Bronchial epithelial cell (primary cell): ENCODE measurements at regions not wholly inside any gene's neighbourhood (a gene's known extent, or its start where the extent isn't known, plus 50 kb on each side); places are given as distances from the start of the nearest gene placed in this dataset.

Experiments
- DNase-seq: peaks from one replicate; pipeline ENCODE4 v3.0.0-alpha.2; 2010; ENCODE audit warnings: low read depth
- FAIRE-seq: peaks from 2 replicates; lab custom pipeline; 2011; peaks lifted over from hg19 to GRCh38; lab: Jason Lieb, UNC
- H3K27me3 ChIP-seq: 2 replicates; pipeline ENCODE4 v1.5.1; 2011; ENCODE audit warnings: low read length; ENCODE audit not compliant: control insufficient read depth, insufficient read depth
- H3K36me3 ChIP-seq: 2 replicates; pipeline ENCODE4 v1.5.1; 2011; ENCODE audit warnings: low read length; ENCODE audit not compliant: control insufficient read depth, insufficient read depth
- H3K4me3 ChIP-seq: 2 replicates; pipeline ENCODE4 v1.5.1; 2011; ENCODE audit warnings: mild to moderate bottlenecking, low read depth, low read length, control low read depth
- TF ChIP-seq, protein P1 (sequence below): IDR thresholded peaks from 2 replicates; pipeline ENCODE4 v1.5.1; 2011; ENCODE audit warnings: mild to moderate bottlenecking, moderate library complexity, low read length, control low read depth, inconsistent platforms; ENCODE audit not compliant: insufficient read depth, severe bottlenecking

DNA sequence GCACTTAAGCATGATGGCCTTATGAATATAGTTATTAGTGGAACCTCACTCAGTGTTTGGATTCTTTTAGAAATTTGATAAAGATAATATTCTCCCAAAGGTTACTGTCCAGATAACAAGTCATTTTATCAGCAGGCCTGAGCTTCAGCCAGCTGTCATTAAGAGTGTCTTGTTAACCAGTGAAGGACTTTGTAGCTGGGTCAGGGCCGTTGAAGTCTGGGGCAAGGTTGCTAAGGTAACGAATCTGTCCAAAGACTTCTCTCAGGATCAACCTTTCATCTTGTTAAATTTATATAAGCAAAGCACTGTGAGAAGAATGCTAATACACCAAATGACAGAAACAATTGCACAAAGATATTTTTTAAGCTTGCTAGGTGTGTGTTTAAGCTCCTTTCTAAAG lies 271.3 kb upstream of the TMPO start:
- FAIRE-seq (no peak), DNase-seq (no peak)
- TF ChIP-seq, protein P1, sequence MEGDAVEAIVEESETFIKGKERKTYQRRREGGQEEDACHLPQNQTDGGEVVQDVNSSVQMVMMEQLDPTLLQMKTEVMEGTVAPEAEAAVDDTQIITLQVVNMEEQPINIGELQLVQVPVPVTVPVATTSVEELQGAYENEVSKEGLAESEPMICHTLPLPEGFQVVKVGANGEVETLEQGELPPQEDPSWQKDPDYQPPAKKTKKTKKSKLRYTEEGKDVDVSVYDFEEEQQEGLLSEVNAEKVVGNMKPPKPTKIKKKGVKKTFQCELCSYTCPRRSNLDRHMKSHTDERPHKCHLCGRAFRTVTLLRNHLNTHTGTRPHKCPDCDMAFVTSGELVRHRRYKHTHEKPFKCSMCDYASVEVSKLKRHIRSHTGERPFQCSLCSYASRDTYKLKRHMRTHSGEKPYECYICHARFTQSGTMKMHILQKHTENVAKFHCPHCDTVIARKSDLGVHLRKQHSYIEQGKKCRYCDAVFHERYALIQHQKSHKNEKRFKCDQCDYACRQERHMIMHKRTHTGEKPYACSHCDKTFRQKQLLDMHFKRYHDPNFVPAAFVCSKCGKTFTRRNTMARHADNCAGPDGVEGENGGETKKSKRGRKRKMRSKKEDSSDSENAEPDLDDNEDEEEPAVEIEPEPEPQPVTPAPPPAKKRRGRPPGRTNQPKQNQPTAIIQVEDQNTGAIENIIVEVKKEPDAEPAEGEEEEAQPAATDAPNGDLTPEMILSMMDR: no peak

DNA sequence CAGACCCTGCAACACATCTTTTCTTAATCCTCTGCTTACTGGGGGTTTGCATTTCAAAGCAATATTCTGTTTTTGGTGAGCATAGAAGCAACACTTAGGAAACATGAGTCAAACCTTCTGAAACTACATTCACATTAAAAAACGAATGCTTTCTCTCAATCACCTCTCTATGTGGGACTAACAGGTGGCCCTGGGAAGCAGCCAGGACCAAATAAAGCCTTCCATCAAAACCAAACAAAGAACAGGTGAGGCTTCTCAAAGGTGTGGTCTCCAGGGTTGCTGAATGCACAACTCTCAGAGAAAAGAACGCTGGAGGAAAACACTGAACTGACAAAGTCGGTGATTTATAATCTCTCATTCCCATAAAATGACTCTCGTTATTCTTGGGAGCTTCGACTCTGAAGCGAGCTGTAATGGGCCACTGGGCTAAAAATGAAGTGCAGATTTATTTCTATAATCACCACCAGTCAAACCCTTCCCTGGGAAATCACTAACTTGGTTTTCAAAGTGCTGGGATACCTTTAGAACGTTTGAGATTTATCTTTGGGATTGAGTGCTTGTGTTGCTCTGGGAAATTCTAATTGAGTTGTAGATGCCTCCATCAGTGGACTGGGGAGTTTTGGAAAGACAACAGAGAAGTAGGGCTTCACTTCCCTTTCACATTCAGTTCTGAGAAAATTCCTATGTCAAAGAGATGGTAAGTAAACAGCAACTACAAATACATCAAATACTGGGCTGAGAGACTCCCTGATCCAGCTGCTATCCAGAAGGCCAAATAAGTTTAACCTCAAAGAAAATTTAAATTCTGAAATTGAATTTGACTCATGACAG lies 262.0 kb upstream of the TMPO start:
- FAIRE-seq (no peak), DNase-seq (no peak)
- Histone ChIP-seq H3K4me3 (no peak overlapping the region), H3K27me3 (no peaks in the 10 kb centered on the region), H3K36me3 (no peaks in the 10 kb centered on the region)
- TF ChIP-seq, protein P1: no peak

More for the DNA sequence above, 271.3 kb upstream of the TMPO start:
- Histone ChIP-seq H3K27me3 (no peaks in the 10 kb centered on the region), H3K36me3 (no peaks in the 10 kb centered on the region), H3K4me3 (no peak overlapping the region)

DNA sequence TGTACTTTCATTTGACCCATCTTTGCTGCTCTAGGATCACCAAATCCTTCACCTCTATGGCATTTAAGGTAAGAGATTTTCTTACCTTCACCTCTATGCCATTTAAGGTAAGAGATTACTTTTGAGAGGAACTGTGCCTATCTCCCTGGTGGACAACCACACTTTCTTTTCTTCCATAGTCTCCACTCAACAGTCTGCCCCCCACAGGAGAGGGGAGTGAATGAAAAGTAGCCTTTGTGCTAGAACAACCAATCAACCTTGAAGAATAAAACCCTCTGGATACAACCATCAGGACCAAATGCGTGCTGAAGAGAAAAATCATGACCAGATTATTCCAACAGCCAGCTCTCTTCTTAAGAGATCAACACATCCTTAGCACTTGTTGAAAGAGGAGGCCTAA lies 258.6 kb upstream of the TMPO start:
- no peak overlapping the region for H3K4me3 ChIP-seq
- DNase-seq (no peak), FAIRE-seq (no peak)
- TF ChIP-seq, protein P1: no peak
- no peaks in the 10 kb centered on the region for H3K27me3 ChIP-seq
- no peaks in the 10 kb centered on the region for H3K36me3 ChIP-seq

DNA sequence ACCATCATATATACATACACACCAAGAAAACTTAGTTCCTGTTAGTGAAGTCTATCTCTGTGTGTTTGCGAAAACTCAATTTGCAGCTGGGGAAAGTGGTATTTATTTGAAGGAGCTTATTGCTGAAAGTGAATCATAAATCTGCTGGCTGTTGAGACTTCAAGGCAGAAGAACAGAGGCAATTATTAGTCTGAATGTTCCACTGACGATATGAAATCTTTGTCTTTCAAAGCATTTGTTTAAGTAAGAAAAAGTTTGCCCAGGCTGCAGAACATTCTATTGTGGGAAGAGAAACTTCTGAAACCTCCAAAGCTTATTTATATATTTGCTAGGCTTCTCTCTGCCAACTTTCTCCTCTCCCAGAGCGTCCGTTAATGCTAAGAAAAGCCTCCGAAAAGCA lies 255.7 kb upstream of the TMPO start:
- Histone ChIP-seq H3K36me3 (no peaks in the 10 kb centered on the region), H3K27me3 (no peaks in the 10 kb centered on the region), H3K4me3 (no peak overlapping the region)
- FAIRE-seq (no peak), DNase-seq (no peak)
- TF ChIP-seq, protein P1: no peak

- DNase-seq (no peak), FAIRE-seq (no peak)
- Histone ChIP-seq H3K4me3 (no peak overlapping the region), H3K27me3 (no peaks in the 10 kb centered on the region), H3K36me3 (no peaks in the 10 kb centered on the region)
- TF ChIP-seq, protein P1: no peak
These were observed 255.1 kb upstream of the TMPO start for GRCh38 chr12:98260276-98260675.
